GM04503 (cell line): ENCODE measurements at regions not wholly inside any gene's neighbourhood (a gene's known extent, or its start where the extent isn't known, plus 50 kb on each side); places are given as distances from the start of the nearest gene placed in this dataset.
"Not testable (repeated sequence)": the region's sequence is repeated elsewhere in the genome, so short reads cannot be mapped to it uniquely, and the experiment has no call there.

Source experiments
- DNase-seq: peaks from one replicate; pipeline ENCODE4 v3.0.0-alpha.2; 2012; ENCODE audit warnings: low read depth

DNA sequence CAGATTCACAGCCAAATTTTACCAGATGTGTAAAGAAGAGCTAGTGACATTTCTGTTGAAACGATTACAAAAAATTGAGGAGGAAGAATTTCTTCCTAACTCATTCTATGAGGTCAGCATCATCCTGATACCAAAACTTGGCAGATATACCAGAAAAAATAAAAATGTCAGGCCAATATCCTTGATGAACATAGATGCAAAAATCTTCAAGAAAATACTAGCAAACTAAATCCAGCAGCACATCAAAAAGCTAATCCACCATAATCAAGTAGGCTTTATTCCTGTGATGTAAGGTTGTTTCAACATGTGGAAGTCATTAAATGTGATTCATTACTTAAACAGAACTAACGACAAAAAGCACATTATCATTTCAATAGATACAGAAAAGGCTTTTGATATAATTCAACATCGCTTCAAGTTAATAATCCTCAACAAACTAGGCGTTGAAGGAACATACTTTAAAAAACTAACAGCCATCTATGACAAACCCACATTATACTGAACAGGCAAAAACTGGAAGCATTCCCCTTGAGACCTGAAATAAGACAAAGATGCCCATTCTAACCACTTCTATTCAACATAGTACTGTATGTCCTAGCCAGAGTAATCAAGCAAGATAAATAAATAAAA is 807.7 kb upstream of the ZWINT start:
- no peak for DNase-seq

- no peak for DNase-seq
Observed at GRCh38 chr10:57165671-57166070, 804.6 kb upstream of the ZWINT start.

DNA sequence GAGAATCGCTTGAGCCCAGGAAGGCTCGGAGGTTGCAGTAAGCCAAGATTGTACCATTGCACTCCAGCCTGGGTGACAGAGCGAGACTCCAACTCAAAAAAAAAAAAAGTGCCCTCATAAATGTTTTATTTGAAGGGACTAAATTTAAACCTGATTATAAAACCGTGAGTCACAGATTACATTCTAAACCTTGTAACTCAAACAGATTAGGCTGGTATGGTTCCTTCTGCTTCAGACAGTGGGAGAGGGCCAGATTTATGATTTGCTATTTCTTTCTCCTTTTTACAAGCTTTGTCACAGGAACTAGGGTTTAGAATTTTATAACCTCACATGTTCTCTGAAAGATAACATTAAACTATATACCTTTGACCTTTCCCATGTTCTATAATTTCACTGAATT is 801.2 kb upstream of the ZWINT start:
- DNase-seq, result no peak

DNA sequence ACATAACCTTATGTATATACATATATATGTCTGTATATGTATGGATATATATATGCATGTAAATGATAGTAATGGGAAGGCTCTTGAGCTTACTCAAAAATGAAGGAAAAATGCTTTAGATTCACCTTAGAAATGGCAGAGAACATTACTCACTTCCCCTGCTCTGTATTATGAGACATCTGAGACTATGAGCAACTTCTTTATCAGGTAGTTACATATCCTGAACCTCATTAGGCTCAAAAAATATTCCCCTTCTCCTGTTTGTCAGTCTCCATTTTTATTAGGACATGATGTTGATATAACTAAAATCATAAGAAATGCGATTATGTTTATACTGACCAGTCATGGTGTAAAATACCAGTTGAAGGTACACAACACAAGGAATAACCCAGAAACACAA is 800.1 kb upstream of the ZWINT start:
- DNase-seq, result no peak

GRCh38 chr10:57145548-57145947 is 784.5 kb upstream of the ZWINT start:
- no peak for DNase-seq

DNA sequence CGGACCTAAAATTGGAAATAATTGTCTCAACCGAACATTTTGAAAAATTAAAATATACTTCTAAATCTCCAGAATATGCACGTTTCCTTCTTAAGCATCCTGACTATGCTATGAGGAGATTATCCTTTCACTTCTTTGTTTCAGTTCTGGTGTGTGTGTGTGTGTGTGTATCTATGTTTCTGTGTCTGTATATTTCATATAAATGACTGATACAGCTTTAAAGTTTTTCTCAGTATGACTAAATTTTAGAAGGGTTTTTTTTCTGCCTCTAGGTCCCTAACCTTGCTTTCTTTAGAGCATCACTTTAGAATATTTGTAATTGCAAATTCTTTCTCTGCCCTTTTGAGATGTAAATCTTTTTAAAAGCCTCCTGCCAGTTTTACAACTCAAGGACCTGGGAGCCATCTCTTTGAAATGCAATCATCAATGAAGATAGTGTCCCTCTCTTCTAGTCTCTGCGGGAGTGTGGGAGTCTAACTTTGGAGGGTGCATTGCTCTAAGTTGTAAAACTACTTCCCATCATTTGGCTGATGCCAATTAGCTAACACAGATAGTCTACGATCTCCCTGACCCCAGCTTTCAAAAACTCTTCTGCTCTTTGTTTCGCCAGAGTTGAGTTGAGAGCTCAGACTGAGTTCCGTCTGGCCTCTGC is 782.0 kb upstream of the ZWINT start:
- DNase-seq, result no peak

GRCh38 chr10:57141708-57142107 is 780.6 kb upstream of the ZWINT start:
- DNase-seq, result no peak

- DNase-seq, result no peak
Observed at GRCh38 chr10:57119684-57120083, 758.6 kb upstream of the ZWINT start.

DNA sequence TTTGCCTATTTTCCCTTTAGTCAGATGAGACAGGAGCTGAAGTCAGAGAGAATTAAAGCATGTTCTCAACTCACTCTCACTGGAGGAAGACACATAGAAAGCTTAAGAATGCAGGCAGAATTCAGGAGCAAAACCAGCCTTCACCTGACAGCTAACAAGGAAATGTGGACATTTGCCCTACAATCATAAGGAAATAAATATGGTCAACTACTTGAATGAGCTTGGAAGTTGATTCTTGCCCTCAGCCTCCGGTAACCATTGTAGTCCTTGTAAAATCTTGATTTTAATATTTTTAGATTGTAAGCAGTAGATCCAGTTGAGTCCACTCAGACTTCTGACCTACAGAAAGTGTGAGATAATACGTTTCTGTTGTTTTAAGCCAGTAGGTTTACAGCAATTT is 752.5 kb upstream of the ZWINT start:
- no peak for DNase-seq

GRCh38 chr10:57102236-57102635 is 741.2 kb upstream of the ZWINT start:
- no peak for DNase-seq

DNA sequence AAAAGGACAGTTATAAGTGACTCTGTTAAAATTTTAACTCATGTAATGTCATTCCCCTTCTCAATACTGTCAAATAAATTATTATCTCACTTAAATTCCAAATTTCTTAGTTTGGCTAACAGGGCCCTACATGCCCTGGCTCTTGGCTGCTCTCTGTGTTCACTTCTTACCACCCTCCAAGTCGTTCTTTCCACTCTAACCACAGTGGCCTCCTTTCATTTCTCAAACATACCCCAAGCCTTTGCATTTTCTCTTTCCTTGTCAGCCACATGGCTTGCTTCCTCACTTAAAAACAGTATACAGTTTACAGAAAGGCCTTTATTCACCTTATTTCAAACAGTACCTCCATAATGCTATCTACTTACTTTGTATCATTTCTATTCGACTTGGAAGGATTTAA is 737.1 kb upstream of the ZWINT start:
- no peak for DNase-seq

- DNase-seq, result no peak
Observed at GRCh38 chr10:57096044-57096443, 735.0 kb upstream of the ZWINT start.

DNA sequence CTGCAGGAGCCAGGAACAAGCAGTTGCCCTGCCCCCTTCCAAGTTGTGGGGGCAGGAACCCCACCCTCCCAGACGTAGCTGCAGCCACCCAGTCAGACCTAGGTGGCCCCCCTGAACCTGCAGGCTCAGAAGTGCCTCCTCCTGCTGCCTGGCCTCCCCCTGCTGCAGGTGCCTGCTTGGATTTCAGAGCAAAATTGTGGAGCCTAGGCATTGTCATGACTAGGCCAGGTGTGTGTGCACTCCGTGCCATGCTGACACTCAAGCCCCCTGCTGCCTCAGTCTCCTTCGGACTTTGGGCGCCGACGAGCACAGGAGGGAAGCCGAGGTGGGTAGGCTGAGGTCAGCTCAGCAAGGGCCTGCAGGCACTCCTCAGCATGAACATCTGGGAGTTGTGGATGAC is 733.9 kb upstream of the ZWINT start:
- DNase-seq, result no peak

- DNase-seq, result no peak
Observed at GRCh38 chr10:57094083-57094482, 733.0 kb upstream of the ZWINT start.

- DNase-seq, result no peak
Observed at GRCh38 chr10:57053530-57053929, 692.5 kb upstream of the ZWINT start.

GRCh38 chr10:57049096-57049495 is 688.0 kb upstream of the ZWINT start:
- no peak for DNase-seq

- no peak for DNase-seq
Observed at GRCh38 chr10:57038531-57038930, 677.5 kb upstream of the ZWINT start.

GRCh38 chr10:57035310-57035709 is 674.3 kb upstream of the ZWINT start:
- no peak for DNase-seq

GRCh38 chr10:57032301-57032700 is 671.2 kb upstream of the ZWINT start:
- not testable (repeated sequence) for DNase-seq

DNA sequence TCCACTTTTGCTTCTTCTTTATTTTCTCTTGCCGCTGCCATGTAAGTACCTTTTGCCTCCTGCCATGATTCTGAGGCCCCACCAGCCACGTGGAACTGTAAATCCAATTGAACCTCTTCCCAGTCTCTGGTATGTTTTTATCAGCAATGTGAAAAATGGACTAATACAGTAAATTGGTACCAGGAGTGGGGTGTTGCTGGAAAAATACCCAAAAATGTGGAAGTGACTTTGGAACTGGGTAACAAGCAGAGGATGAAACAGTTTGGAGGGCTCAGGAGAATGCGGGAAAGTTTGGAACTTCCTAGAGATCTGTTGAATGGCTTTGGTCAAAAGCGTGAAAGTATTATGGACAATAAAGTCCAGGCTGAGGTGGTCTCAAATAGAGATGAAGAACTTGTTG is 670.3 kb upstream of the ZWINT start:
- no peak for DNase-seq

DNA sequence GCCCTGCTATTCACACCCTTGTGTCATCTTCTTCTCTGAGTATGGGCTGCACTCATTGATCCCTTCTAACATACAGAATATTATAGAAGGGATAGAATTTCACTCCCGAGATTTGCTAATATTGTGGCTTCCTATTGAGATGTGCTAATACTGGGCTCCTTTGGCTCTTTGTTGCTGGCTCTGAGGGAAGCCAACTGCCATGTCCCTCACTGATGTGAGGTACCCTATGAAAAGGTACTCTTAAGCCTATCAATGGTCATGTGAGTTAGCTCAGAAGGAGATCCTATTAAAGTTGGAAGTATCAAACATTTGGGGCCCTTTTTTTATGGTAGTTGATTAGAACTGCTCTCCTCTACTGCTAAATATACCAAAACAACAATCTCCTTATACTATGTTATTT is 665.2 kb upstream of the ZWINT start:
- no peak for DNase-seq

GRCh38 chr10:57023626-57024025 is 662.6 kb upstream of the ZWINT start:
- no peak for DNase-seq

GRCh38 chr10:57018452-57018851 is 657.4 kb upstream of the ZWINT start:
- no peak for DNase-seq

DNA sequence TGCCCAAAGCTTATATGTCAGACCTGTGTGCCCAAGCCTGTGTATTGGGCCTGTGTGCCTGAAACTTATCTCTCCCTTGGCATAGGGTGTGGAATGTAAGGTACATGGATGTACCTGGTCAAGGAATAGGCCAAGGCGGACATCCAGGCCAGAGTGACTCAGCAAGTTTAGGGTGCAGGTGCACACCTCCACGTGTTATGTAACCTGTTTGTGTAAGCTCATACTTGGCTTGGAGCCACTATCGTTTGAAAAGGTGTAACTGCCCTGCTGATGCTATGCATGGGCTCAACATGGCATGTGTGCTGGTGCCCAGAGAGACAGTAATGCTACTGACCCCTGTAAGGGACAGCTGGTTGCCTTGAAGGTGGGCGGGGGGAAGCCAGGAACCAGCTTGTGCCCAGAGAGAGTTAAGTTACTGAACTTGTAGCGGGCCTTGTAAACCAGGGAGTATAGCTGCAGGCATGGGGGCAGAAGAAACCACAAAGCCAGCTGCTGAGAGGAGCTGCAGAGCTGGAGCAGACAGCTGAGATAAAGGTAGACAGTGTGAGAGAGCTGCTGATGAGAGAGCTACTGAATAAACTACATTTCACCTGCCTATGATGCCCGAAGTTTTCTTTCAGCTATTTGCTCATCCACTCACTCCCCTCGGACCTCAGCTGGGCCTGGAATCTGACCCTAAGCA is 656.4 kb upstream of the ZWINT start:
- DNase-seq, result no peak
